HG03135 (cell line): ENCODE measurements at regions not wholly inside any gene's neighbourhood (a gene's known extent, or its start where the extent isn't known, plus 50 kb on each side); places are given as distances from the start of the nearest gene placed in this dataset.

Source experiments
- ATAC-seq: cut with Tn5 transposase; IDR thresholded peaks from one replicate; pipeline ENCODE4 v1.9.1; 2021; ENCODE audit warnings: mild to moderate bottlenecking, moderate library complexity; ENCODE audit not compliant: unreplicated experiment

DNA sequence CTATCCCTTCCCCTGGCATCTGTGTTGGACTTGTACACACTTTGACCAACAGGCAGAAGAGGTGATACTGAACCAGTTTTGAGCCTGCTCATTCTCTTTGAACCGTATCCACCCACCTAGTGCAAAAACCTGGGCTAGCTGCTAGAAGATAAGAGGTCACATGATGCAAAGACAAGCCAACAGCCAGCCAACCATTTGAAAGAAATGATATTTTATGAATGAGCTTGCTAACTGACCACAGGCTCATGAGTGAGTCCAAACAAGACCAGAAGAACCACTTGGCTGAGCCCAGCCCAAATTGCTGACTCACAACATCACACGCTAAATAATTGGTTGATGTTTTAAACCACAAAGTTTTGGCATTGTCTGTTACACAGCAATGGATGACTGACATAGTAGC, 74.0 kb upstream of the CTNNB1 start:
- ATAC-seq, result no peak

DNA sequence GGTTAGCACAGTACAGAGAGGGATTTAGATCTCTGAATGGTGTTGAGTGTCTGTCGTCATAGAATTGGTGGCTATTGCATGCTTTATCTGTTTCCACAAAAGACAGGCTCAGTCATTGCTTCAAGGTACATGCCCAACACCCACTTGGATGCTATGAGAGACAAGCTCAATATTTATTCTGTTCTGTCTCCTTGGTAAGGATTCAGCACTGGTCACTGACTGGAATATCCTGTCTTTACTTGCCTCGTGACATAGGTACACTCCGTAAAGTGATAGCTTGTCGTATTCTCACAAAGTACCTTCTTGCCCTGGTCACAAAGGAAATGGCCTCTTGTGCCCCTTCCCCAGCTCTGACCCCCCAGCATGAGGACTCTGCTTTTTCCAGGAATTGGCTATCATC, 72.8 kb upstream of the CTNNB1 start:
- no peak for ATAC-seq

DNA sequence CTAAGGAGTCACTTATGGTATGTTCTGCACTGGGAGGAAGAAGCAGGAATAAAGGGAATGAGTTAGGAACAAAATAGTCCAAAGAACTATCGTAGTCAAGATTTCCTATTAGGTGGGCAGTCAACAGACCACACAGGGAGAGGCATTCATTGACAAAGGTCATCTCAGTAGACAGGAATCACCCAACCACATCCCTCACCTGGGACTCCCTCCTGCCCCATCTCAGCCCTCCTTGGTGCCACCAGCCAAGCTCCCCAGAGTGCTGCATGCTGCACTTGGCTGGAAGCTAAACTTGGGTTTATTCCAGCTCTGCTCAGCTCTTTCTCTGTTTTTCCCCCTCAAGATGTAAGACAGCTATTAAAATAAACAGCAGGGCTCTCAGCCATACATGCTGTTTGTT, 72.3 kb upstream of the CTNNB1 start:
- ATAC-seq, result no peak

DNA sequence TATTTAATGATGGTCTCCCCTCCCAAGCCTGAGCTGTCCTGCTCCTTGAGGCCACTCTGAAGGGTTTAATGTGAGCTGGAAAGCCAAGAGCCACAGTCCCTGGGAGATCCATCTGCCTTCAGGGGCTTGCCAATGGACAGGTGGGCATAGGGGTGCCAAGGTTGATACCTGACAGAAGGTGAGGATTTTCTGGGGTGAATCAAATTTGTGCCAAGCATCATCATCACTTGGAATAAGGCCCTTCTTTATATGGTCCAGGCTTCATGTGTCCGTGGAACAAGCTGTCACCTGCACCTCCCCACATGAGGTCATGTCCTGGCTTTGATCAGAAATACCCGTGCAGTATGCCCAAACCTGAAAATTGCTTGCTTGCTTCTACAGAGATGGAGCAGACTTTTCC, 71.9 kb upstream of the CTNNB1 start:
- ATAC-seq, result no peak

DNA sequence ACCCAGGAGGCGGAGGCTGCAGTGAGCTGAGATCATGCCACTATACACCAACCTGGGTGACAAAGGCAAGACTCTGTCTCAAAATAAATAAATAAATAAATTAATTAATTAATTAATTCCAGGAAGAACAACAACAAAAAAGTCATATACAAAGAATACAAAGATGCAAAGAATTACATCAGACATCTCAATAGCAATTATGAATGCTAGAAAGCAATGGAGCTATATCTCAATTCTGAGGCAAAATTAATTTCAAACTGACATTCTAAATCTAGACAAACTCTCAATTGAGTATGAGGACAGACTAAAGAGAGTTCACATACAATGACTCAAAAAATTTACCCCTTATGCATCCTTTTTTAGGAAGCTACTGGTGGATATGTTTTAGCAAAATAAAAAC, 69.6 kb upstream of the CTNNB1 start:
- ATAC-seq, result no peak

DNA sequence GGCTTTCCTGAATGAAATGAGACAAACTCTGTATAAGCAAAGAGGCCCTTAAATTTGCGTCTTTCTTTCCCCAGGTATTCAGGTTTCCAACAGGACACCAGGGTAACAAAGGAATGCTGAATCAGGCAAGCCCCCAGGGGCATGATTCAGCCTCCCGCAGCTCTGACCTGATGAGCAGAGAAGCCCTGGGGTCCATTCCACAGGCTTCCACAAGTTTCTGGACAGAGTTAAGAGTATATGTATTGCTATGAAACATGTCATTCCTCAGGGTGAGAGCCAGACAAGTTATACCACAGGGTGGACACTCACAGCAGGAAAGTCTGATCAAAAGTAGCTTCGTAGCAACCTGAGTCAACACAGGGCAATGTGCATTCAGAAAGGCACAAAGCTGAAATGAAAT, 68.1 kb upstream of the CTNNB1 start:
- ATAC-seq, result no peak

DNA sequence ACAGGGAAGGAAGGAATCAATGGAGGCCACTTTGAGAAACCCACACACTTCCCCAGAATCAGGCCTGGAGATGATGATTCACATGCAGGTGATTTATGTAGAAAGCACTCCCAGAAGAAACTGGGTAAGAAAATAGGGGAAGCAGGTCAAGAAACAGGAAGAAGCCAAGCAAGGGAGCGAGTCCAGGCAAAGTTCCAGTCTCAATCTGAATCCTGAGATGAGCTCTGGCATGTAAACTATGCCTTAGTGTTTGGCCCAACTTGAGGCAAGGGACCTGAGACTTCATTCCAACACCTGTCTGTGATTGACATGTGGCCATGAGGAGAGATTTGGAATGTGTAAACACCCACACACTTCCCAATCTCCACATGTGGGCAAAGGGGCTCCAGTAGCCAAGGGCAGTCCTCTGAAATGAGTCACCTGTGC, 61.6 kb upstream of the CTNNB1 start:
- ATAC-seq, result no peak

DNA sequence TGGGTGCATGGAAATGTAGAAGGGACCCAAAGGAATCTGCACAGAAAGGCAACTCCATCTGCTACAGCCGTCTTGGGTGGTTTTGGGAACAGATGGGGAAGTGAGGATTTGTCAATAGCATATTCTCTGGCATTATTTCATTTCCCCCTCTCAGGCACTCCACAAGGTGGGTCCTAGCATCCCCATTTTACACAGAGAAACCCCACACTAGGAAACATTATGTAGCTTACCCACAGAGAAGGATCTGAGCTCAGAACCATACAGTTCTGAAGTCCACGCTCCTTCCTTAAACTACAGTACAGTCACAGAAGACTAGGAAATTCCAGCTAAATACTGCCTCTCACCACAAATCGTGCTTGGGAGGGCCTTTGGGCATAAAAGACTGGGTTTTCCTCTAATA, 61.2 kb upstream of the CTNNB1 start:
- no peak for ATAC-seq

DNA sequence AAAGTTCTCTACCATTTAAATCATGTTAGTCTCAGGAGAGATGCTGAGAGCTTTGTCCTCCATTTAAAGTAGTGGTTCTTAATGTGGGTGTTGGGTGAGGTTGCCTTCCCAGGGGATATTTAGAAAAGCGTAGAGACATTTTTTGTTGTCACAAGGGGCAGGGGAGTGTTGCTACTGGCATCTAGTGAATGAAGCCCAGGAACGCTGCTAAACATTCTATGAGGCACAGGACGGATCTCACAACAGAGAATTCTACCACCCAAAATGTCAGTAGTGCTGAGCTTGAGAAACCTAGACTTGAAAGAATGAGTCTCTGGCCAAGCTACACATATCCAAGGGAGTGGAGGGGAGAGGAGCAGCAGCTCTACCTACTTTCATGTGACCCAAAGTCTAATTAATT, 60.7 kb upstream of the CTNNB1 start:
- no peak for ATAC-seq

DNA sequence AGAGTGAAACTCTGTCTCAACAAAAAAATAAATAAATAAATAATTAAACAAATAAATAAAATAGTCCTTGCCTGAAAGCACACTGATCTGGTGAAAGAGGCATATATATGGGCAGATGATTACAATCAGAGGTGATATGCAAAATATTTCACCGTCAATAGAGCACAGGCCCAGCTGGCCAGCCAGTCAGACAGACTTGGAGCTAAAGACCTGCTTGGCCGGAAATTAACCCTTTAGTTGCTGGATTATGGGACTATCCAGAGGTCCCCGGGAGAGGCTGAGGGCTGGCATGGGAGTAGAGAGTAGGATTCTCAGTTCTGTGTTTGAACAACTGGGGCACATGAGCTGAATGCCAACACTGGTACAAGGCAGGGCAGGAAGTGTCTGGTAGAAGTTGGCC, 59.1 kb upstream of the CTNNB1 start:
- no peak for ATAC-seq

DNA sequence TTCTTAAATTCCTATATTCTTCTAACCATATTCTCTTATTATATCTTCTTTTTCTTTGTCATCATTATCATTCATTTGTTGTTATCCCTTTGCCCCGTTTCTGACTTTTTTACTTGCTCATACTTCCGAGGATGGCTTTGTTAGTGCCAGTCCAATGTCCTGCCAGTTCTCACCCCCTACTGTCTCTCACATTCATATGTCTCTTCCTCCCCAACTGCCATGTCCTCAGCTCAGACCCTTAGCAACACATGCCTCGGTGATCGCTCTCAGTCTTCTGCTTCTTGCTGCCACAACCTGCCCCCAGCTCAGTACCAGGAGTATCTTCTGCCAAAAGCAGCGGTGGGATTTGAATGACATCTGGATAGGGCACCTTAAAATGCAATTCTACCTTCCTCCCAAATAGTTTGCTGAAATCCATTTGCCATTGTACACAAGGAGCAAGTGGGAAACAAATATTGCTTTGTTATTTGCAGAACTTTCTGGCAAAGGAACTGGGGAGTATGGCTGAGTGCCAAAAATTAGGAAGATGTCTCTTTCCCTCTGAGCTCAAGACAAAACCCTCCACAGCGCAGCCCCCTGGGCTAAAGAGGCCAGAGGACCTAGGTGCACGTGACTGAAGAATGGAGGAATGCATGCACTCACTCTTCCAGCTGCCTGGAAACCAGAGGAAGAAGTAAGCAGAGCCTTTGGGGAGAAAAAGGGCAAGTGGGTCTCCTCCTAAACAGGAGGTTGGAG, 57.7 kb upstream of the CTNNB1 start:
- ATAC-seq, result no peak

DNA sequence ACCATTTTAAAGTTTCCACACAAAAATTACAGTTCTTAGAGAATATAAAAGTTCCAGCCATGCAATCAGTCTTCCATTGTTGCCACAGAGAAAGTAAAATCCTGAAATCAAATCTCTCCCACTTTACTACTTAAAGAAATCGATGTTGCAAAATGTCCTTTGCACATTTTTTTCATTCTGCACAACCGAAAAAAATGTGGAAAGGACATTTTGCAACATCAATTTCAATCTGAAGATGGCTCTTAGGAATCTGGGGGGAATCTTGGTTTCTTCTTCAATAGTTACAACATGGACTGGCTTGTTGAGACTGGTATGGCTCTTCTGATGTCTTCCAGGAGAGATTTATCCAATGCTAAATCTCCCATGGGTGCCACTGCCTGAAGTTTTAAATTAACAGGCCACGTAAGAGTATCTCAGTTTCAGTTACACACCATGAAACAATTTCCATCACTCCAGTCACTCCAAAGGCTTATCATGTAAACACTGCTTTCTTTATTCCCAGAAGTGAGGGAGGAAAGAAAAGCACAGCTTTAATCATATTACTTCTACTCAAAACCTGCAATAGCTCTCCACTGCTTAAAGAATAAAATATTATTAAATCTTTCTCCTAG, 55.8 kb upstream of the CTNNB1 start:
- ATAC-seq, result no peak

DNA sequence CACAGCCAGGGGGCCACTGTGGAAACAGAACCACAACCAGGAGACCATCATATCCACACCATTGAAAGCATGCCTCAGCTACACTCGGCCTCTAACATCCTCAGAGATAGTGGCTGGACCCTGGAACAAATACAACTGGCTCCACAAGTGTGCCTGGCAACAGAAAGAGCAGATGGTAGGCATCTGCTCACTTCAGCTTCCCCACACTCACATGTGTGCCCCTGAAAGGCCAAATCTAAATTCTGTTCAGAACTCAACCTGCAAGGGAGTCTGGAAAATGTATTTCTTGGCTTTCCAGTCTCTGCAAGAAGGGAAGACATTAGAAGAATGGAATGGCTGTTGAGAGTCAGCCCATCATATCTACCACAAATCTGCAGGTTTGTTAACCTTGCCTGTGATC, 54.7 kb upstream of the CTNNB1 start:
- no peak for ATAC-seq

DNA sequence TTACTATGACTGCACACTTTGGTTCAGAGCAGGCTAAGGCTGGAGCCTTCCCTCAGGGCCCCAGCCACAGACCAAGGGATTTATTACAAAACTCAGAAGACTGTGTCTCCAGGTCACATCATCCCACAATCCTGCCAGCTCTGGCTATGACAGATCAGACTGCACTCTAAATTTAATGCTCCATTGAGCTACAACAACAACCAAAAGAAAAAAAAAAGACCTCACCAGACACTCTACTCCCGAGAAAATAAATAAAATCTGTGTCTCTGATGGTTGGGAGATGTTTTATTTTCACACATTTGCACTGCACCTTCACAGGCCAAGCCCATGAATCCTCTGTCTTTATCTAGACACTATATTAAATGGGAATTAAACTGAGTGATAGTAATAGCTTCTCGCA, 50.8 kb upstream of the CTNNB1 start:
- no peak for ATAC-seq

DNA sequence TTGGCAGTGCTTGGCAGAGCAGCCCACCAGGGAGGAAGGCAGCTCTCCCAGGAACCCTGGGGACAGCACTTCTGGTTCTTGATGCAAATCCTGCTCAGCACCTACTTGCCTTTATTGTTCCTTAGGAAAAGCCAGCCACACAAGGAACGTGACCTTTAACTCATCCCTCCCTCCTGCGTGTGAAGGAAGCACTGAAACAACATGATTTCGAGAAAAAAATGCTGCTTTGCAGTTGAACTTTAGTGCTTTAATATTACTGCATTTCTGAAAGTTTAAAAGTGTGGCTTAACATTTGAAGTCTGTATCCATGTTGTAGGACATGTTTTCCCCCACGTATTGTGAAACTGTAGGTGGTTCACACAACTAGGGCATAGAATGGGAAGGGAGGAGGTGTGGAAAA, 50.4 kb upstream of the CTNNB1 start:
- ATAC-seq, result no peak
